Pancreas (tissue), 10 donors: ENCODE measurements at regions not wholly inside any gene's neighbourhood (a gene's known extent, or its start where the extent isn't known, plus 50 kb on each side); places are given as distances from the start of the nearest gene placed in this dataset.

Source experiments
- ATAC-seq, 4 donors: fragments of 200-7000 bp; cut with Tn5 transposase; one replicate each; pipeline versions ENCODE4 v1.8.0 to v1.9.1; 2020; ENCODE audit warnings: mild to moderate bottlenecking in 4 of 4, moderate library complexity in 4 of 4
- DNase-seq, 6 donors: peaks; one replicate each; pipeline ENCODE4 v3.0.0-alpha.2; 2020
- FAIRE-seq: peaks from 2 replicates; lab custom pipeline; 2012; peaks lifted over from hg19 to GRCh38; lab: Jason Lieb, UNC
- H3K27ac ChIP-seq, 4 donors: fragments of 200-600 bp; sonication (generic); 1 replicate in 3 of 4; 2 replicates in 1 of 4; pipeline versions ENCODE4 v1.5.0 to v1.8.0; 2020
- H3K27me3 ChIP-seq, 4 donors: fragments of 200-600 bp; one replicate each; pipeline ENCODE4 v1.8.0; 2021
- H3K36me3 ChIP-seq, 3 donors: fragments of 200-600 bp; sonication (generic) in 1 of 3; one replicate each; pipeline versions ENCODE4 v1.5.0 to v1.8.0; 2020 to 2021
- H3K4me1 ChIP-seq, 3 donors: fragments of 200-600 bp; one replicate each; pipeline ENCODE4 v1.8.0; 2021
- H3K4me3 ChIP-seq, 4 donors: fragments of 200-600 bp; sonication (generic) in 2 of 4; one replicate each; pipeline versions ENCODE4 v1.5.0 to v1.8.0; 2020 to 2021
- H3K9me3 ChIP-seq, 4 donors: fragments of 200-600 bp; one replicate each; pipeline ENCODE4 v1.8.0; 2021
- WGBS, 2 donors: extraction: QIAGEN DNeasy Blood & Tissue Kit; methylation state at CpG; one replicate each; pipeline ENCODE4 v1.1.7; 2013; 5-methylcytosine and 5-hydroxymethylcytosine counted together
- intact Hi-C, 3 donors: fragments of 100-400 bp; cut with DNase I; formaldehyde crosslinking; loops; one replicate each; pipeline versions ENCODE4 v1.11.1 to v1.14.2; 2022
- TF ChIP-seq, protein P1 (sequence below), 4 donors: fragments of 200-600 bp; sonication (generic) in 3 of 4; IDR thresholded peaks; one replicate each; pipeline versions ENCODE4 v1.5.0 to v1.8.0; 2021; ENCODE audit warnings: antibody characterized with exemption in 4 of 4
- donor health status: healthy with polysubstance abuse.
- donor health status: DM: no; HTN: no; CAD: no; lungs with moderate emphysema.
- donor health status: DM: no; HTN: no; CAD: no.
- donor health status: control.
- donor health status: control.
- donor health status: Bipolar disorder and iron deficiency.
- donor health status: DM: yes; HTN: yes; CAD: no.
- donor health status: DM: no; HTN: no; CAD: no.
- donor health status: DM: no; HTN: no; CAD: no.
- donor health status: DM: yes; HTN: yes; CAD: no.

DNA sequence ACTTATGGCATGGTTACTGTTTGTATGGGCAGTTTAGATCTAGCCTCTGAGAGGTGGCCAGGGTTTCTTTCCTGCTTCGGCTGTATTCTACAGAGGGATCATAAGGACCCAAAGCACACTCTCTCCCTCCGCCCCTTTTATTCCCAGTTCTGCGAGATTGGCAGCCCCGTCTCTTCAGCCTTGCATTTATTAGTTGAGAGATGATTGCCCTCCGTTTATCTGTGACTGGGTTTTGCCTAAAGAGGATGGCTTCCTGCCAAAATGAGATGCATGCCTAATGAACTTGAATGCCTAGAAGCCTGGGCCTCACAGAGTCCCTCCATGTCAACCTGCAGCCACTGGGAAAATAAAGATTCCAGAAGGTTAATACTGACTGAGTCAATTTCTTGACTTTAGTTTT lies 97.1 kb upstream of the CHL1 start:
- TF ChIP-seq, protein P1, sequence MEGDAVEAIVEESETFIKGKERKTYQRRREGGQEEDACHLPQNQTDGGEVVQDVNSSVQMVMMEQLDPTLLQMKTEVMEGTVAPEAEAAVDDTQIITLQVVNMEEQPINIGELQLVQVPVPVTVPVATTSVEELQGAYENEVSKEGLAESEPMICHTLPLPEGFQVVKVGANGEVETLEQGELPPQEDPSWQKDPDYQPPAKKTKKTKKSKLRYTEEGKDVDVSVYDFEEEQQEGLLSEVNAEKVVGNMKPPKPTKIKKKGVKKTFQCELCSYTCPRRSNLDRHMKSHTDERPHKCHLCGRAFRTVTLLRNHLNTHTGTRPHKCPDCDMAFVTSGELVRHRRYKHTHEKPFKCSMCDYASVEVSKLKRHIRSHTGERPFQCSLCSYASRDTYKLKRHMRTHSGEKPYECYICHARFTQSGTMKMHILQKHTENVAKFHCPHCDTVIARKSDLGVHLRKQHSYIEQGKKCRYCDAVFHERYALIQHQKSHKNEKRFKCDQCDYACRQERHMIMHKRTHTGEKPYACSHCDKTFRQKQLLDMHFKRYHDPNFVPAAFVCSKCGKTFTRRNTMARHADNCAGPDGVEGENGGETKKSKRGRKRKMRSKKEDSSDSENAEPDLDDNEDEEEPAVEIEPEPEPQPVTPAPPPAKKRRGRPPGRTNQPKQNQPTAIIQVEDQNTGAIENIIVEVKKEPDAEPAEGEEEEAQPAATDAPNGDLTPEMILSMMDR (IDR thresholded peaks at IDR 0.05): no peak
- H3K4me3 ChIP-seq: no peak overlapping the region
- no peak overlapping the region for H3K27ac ChIP-seq
- 50 to 60% methylated on average over 5 of the region's 5 CpGs for WGBS, 2 donors
- no peak for DNase-seq
- no peak for ATAC-seq
- no peak for FAIRE-seq
- H3K4me1 ChIP-seq: no peaks in the 10 kb centered on the region
- intact Hi-C loops: no loop called here
- H3K36me3 ChIP-seq: no peaks in the 10 kb centered on the region
- H3K27me3 ChIP-seq: no peaks in the 10 kb centered on the region
- H3K9me3 ChIP-seq: no peaks in the 10 kb centered on the region

DNA sequence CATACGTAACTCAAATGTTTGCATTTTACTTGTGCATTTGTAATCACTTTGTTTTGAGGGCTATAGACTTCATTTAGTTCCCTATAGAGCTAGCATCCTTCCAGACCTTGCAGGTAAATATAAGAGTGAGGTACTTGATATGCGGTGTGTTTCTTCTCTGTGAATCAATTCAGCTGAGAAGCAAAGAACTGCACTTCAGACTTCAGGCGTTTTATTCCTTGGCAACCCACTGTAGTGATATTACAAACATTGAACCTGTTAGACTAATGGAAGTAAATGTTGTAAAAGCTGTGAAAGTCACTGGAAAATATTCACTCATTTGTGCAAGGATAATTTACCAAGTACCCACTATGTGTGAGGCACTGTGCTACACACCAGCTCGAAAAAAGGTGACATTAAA lies 94.1 kb upstream of the CHL1 start:
- no peak for FAIRE-seq
- TF ChIP-seq, protein P1 (IDR thresholded peaks at IDR 0.05): no peak
- Histone ChIP-seq H3K36me3 (no peaks in the 10 kb centered on the region), H3K9me3 (no peaks in the 10 kb centered on the region), H3K4me1 (no peaks in the 10 kb centered on the region), H3K4me3 (no peak overlapping the region), H3K27me3 (no peaks in the 10 kb centered on the region), H3K27ac (no peak overlapping the region)
- 50 to 54% methylated on average over 4 of the region's 4 CpGs for WGBS, 2 donors
- intact Hi-C loops: no loop called here
- no peak for ATAC-seq
- DNase-seq: no peak

DNA sequence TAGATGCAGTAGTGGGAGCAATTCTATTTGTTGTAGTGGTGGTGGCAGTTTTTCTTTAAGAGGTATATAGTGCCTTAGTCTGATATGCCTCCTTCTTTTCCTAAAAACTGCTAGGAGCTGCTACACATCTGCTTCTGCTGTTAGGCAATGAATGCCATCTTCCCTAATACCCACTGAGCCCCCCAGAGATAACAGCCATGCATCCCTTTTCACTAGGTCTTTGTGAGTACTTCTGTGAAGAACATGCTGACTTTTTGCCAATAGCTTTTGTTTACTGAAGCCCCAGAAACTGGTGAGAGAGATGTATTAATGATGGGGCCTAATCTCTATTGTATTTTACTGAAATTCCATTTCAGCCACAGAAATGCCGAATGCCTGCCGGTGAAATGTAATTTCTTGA lies 92.6 kb upstream of the CHL1 start:
- no peaks in the 10 kb centered on the region for H3K27me3 ChIP-seq
- no peak overlapping the region for H3K4me3 ChIP-seq
- intact Hi-C loops: no loop called here
- H3K27ac ChIP-seq: no peak overlapping the region
- TF ChIP-seq, protein P1 (IDR thresholded peaks at IDR 0.05): no peak
- H3K4me1 ChIP-seq: no peaks in the 10 kb centered on the region
- ATAC-seq: no peak
- no peaks in the 10 kb centered on the region for H3K9me3 ChIP-seq
- no peak for FAIRE-seq
- H3K36me3 ChIP-seq: no peaks in the 10 kb centered on the region
- WGBS, 2 donors: 67 to 71% methylated on average over 2 of the region's 2 CpGs
- no peak for DNase-seq

DNA sequence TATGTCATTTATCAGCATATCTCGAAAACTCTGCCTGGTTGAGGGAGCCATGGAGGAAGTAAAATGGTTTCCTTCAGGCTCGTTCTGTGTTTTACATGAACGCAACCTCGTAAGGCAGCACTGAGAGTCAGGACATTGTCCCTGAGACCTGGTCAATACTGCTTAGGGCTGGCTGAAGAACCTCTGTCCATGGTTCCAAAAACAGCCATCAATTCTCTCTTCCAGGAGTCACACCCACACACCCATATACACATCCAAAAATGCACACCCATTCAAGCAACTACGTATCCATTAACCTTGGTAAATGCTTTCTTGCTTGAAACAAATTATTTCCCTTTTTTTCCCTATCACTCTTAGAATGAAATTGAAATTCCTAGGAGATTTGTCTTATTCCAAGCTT lies 91.0 kb upstream of the CHL1 start:
- 52 to 60% methylated on average over 5 of the region's 5 CpGs for WGBS, 2 donors
- Histone ChIP-seq H3K27ac (no peak overlapping the region), H3K4me1 (no peaks in the 10 kb centered on the region), H3K36me3 (no peaks in the 10 kb centered on the region), H3K9me3 (no peaks in the 10 kb centered on the region), H3K27me3 (no peaks in the 10 kb centered on the region), H3K4me3 (no peak overlapping the region)
- intact Hi-C loops: no loop called here
- ATAC-seq: no peak
- DNase-seq: no peak
- TF ChIP-seq, protein P1 (IDR thresholded peaks at IDR 0.05): no peak
- no peak for FAIRE-seq

DNA sequence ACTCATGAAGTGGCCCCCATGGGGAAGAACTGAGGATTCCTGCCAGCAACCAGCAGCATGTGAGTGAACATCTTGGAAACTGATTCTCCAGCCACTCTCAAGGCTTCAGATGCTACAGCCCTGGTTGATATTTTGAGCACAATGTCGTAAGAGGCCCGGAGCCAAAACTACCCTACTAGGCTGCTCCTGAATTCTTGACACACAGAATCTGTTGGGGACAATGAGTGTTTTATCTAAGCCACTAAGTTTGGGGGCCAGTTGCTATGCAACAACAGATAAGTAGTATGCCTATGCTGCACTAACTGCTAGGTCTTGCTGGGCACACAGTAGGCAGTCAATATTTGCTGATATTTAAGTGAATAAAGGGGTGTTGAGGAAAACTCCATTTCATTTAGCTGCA lies 89.9 kb upstream of the CHL1 start:
- no peak for ATAC-seq
- intact Hi-C loops: no loop called here
- no peaks in the 10 kb centered on the region for H3K4me1 ChIP-seq
- TF ChIP-seq, protein P1 (IDR thresholded peaks at IDR 0.05): no peak
- no peak for DNase-seq
- H3K36me3 ChIP-seq: no peaks in the 10 kb centered on the region
- no peaks in the 10 kb centered on the region for H3K9me3 ChIP-seq
- WGBS, 2 donors: 49 to 66% methylated on average over 2 of the region's 2 CpGs
- H3K4me3 ChIP-seq: no peak overlapping the region
- no peak for FAIRE-seq
- H3K27ac ChIP-seq: no peak overlapping the region
- H3K27me3 ChIP-seq: no peaks in the 10 kb centered on the region
